ENCODE measurements at regions not wholly inside any gene's neighbourhood (a gene's known extent, or its start where the extent isn't known, plus 50 kb on each side); places are given as distances from the start of the nearest gene placed in this dataset.

GRCh38 chrX:40147971-40148370 lies 50.2 kb upstream of the BCOR start:
- no peak for DNase-seq (ENCODE audit: low read depth)

Data from activated T-cell treated with anti-CD3 and anti-CD28 coated beads for 24 hours (primary cell).